Mesendoderm (in vitro differentiated cells): ENCODE measurements at regions not wholly inside any gene's neighbourhood (a gene's known extent, or its start where the extent isn't known, plus 50 kb on each side); places are given as distances from the start of the nearest gene placed in this dataset.
"Not testable (repeated sequence)": the region's sequence is repeated elsewhere in the genome, so short reads cannot be mapped to it uniquely, and the experiment has no call there.

ENCODE experiments used
- DNase-seq: peaks from one replicate; pipeline ENCODE4 v3.0.0; 2013
- H2AK5ac ChIP-seq: 2 replicates; pipeline ENCODE4 v1.6.1; 2013; ENCODE audit warnings: low read length, inconsistent platforms
- H2BK120ac ChIP-seq: 2 replicates; pipeline ENCODE4 v1.6.1; 2013; ENCODE audit warnings: low read depth, mild to moderate bottlenecking, low read length, moderate library complexity, mixed read lengths
- H2BK15ac ChIP-seq: replicated peaks from 2 replicates; pipeline ENCODE4 v1.6.1; 2013; ENCODE audit warnings: low read depth, mild to moderate bottlenecking, moderate library complexity
- H2BK5ac ChIP-seq: 2 replicates; pipeline ENCODE4 v1.6.1; 2013; ENCODE audit warnings: low read length, inconsistent platforms
- H3K18ac ChIP-seq: 2 replicates; pipeline ENCODE4 v1.6.1; 2013; ENCODE audit warnings: mild to moderate bottlenecking, low read length, mixed read lengths
- H3K23ac ChIP-seq: one replicate; pipeline ENCODE4 v1.6.1; 2013; ENCODE audit warnings: low read length
- H3K27ac ChIP-seq: 2 replicates; pipeline ENCODE4 v1.5.1; 2013; ENCODE audit warnings: low read depth, mild to moderate bottlenecking, inconsistent platforms, low read length, moderate library complexity
- H3K27me3 ChIP-seq: 2 replicates; pipeline ENCODE4 v1.6.1; 2013; ENCODE audit warnings: low read length, control low read depth, mild to moderate bottlenecking, inconsistent platforms; ENCODE audit not compliant: insufficient read depth, poor library complexity
- H3K36me3 ChIP-seq: 2 replicates; pipeline ENCODE4 v1.6.1; 2013; ENCODE audit warnings: low read length, inconsistent platforms; ENCODE audit not compliant: control insufficient read depth, insufficient read depth
- H3K4ac ChIP-seq: one replicate; pipeline ENCODE4 v1.6.1; 2013; ENCODE audit warnings: low read depth, mild to moderate bottlenecking, low read length, moderate library complexity
- H3K4me1 ChIP-seq: 2 replicates; pipeline ENCODE4 v1.6.1; 2013; ENCODE audit warnings: low read depth, low read length, inconsistent platforms; ENCODE audit not compliant: control insufficient read depth
- H3K4me2 ChIP-seq: 2 replicates; pipeline ENCODE4 v1.6.1; 2013; ENCODE audit warnings: low read length
- H3K4me3 ChIP-seq: 2 replicates; pipeline ENCODE4 v1.5.1; 2013; ENCODE audit warnings: mild to moderate bottlenecking, low read length
- H3K56ac ChIP-seq: one replicate; pipeline ENCODE4 v1.6.1; 2013; ENCODE audit warnings: low read length
- H3K79me1 ChIP-seq: 2 replicates; pipeline ENCODE4 v1.6.1; 2013; ENCODE audit warnings: low read length, inconsistent platforms
- H3K79me2 ChIP-seq: 2 replicates; pipeline ENCODE4 v1.6.1; 2013; ENCODE audit warnings: mild to moderate bottlenecking, low read length; ENCODE audit not compliant: control insufficient read depth, insufficient read depth
- H3K9ac ChIP-seq: 2 replicates; pipeline ENCODE4 v1.6.1; 2013; ENCODE audit warnings: low read length, inconsistent platforms
- H4K5ac ChIP-seq: one replicate; pipeline ENCODE4 v1.6.1; 2013; ENCODE audit warnings: low read length
- H4K8ac ChIP-seq: one replicate; pipeline ENCODE4 v1.6.1; 2013; ENCODE audit warnings: low read depth, mild to moderate bottlenecking, control low read depth, low read length, moderate library complexity
- WGBS: extraction: QIAGEN DNeasy Blood & Tissue Kit; methylation state at CpG from one replicate; pipeline ENCODE4 v1.1.7; 2013; ENCODE audit warnings: low lambda C conversion rate, missing lambda C conversion rate; ENCODE audit not compliant: insufficient coverage; ENCODE audit errors: extremely low coverage; 5-methylcytosine and 5-hydroxymethylcytosine counted together

DNA sequence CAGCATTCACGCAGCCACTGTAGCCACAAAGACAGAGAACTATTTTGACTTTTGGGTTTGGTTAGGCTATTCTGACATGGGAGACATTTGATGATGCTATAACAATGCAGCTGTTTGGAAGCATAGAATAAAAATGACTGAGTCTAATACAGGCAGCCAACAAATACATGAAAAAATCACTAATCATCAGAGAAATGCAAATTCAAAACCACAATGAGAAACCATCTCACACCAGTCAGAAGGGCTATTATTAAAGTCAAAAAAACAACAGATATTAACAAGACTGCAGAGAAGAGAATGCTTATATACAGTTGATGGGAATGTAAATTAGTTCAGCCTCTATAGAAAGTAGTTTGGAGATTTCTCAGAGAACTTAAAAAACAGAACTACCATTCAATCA, 107.1 kb upstream of the POC5 start:
- Histone ChIP-seq H4K8ac (no peak overlapping the region), H3K4me1 (no peaks in the 10 kb centered on the region), H3K79me2 (no peaks in the 10 kb centered on the region), H2BK5ac (no peak overlapping the region), H3K4me2 (no peak overlapping the region), H4K5ac (no peak overlapping the region), H3K36me3 (no peaks in the 10 kb centered on the region), H3K23ac (no peak overlapping the region), H2BK120ac (no peak overlapping the region), H3K9ac (no peak overlapping the region), H3K4me3 (no peak overlapping the region), H3K4ac (no peak overlapping the region), H3K18ac (no peak overlapping the region), H2BK15ac (no peak overlapping the region), H3K27ac (no peak overlapping the region), H3K56ac (no peak overlapping the region), H2AK5ac (no peak overlapping the region), H3K79me1 (no peaks in the 10 kb centered on the region), H3K27me3 (no peaks in the 10 kb centered on the region)
- no peak for DNase-seq
- no CpG with 5 or more reads among the region's 1 CpG for WGBS

GRCh38 chr5:75823811-75824210, 106.6 kb upstream of the POC5 start:
- no peak overlapping the region for H3K4me3 ChIP-seq
- no peaks in the 10 kb centered on the region for H3K36me3 ChIP-seq
- H2BK120ac ChIP-seq = no peak overlapping the region
- H3K79me2 ChIP-seq = no peaks in the 10 kb centered on the region
- no peak overlapping the region for H3K4ac ChIP-seq
- no peak overlapping the region for H3K18ac ChIP-seq
- H3K4me1 ChIP-seq = no peaks in the 10 kb centered on the region
- H3K56ac ChIP-seq = no peak overlapping the region
- no peak overlapping the region for H3K9ac ChIP-seq
- H2AK5ac ChIP-seq = no peak overlapping the region
- H3K79me1 ChIP-seq = no peaks in the 10 kb centered on the region
- H3K27me3 ChIP-seq = no peaks in the 10 kb centered on the region
- H2BK15ac ChIP-seq = no peak overlapping the region
- H2BK5ac ChIP-seq = no peak overlapping the region
- WGBS = no CpG with 5 or more reads among the region's 1 CpG
- H3K27ac ChIP-seq = no peak overlapping the region
- H4K5ac ChIP-seq = no peak overlapping the region
- no peak for DNase-seq
- H3K4me2 ChIP-seq = no peak overlapping the region
- no peak overlapping the region for H4K8ac ChIP-seq
- no peak overlapping the region for H3K23ac ChIP-seq

- Histone ChIP-seq H4K8ac (no peak overlapping the region), H3K4me2 (no peak overlapping the region)
- DNase-seq = no peak
Observed at GRCh38 chr5:75818661-75819060, 101.4 kb upstream of the POC5 start.

GRCh38 chr5:75799695-75800094, 82.5 kb upstream of the POC5 start:
- not testable (repeated sequence) for H3K36me3 ChIP-seq, H3K23ac ChIP-seq, H4K8ac ChIP-seq, H3K79me1 ChIP-seq, H3K4me1 ChIP-seq, H3K27me3 ChIP-seq, H3K27ac ChIP-seq, H4K5ac ChIP-seq, H3K56ac ChIP-seq, H3K4me3 ChIP-seq, H3K9ac ChIP-seq, H2BK120ac ChIP-seq, H2BK5ac ChIP-seq, DNase-seq, H2AK5ac ChIP-seq, H3K79me2 ChIP-seq, H3K4me2 ChIP-seq, H3K18ac ChIP-seq, H3K4ac ChIP-seq, H2BK15ac ChIP-seq
- WGBS = no CpG with 5 or more reads among the region's 6 CpGs

More at GRCh38 chr5:75818661-75819060, 101.4 kb upstream of the POC5 start:
- Histone ChIP-seq H3K27me3 (no peaks in the 10 kb centered on the region), H3K18ac (no peak overlapping the region), H3K4me3 (no peak overlapping the region), H2BK15ac (no peak overlapping the region), H3K79me1 (no peaks in the 10 kb centered on the region), H3K23ac (no peak overlapping the region), H2AK5ac (no peak overlapping the region), H2BK5ac (no peak overlapping the region), H3K4me1 (no peaks in the 10 kb centered on the region), H2BK120ac (no peak overlapping the region), H3K79me2 (no peaks in the 10 kb centered on the region), H4K5ac (no peak overlapping the region), H3K27ac (no peak overlapping the region), H3K56ac (no peak overlapping the region), H3K4ac (no peak overlapping the region), H3K36me3 (no peaks in the 10 kb centered on the region), H3K9ac (no peak overlapping the region)
- WGBS = no CpG with 5 or more reads among the region's 2 CpGs

DNA sequence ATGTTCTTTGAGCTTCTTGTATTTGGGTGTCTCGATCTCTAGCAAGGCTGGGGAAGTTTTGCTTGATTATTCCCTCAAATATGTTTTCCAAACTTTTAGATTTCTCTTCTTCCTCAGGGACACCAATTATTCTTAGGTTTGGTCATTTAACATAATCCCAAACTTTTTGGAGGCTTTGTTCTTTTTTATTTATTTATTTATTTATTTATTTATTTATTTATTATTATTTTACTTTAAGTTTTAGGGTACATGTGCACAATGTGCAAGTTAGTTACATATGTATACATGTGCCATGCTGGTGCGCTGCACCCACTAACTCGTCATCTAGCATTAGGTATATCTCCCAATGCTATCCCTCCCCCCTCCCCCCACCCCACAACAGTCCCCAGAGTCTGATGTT, 52.1 kb upstream of the POC5 start:
- not testable (repeated sequence) for H3K23ac ChIP-seq
- WGBS = no CpG with 5 or more reads among the region's 3 CpGs

More for the DNA sequence above, 52.1 kb upstream of the POC5 start:
- H3K4ac ChIP-seq, H3K27me3 ChIP-seq, H4K5ac ChIP-seq, H3K79me2 ChIP-seq, H3K18ac ChIP-seq, DNase-seq, H3K4me2 ChIP-seq, H3K36me3 ChIP-seq, H3K56ac ChIP-seq, H3K27ac ChIP-seq, H2BK120ac ChIP-seq, H2BK15ac ChIP-seq, H3K79me1 ChIP-seq, H3K4me3 ChIP-seq, H2BK5ac ChIP-seq, H4K8ac ChIP-seq, H2AK5ac ChIP-seq, H3K9ac ChIP-seq, H3K4me1 ChIP-seq: not testable (repeated sequence)
